ENCODE measurements at regions not wholly inside any gene's neighbourhood (a gene's known extent, or its start where the extent isn't known, plus 50 kb on each side); places are given as distances from the start of the nearest gene placed in this dataset.

DNA sequence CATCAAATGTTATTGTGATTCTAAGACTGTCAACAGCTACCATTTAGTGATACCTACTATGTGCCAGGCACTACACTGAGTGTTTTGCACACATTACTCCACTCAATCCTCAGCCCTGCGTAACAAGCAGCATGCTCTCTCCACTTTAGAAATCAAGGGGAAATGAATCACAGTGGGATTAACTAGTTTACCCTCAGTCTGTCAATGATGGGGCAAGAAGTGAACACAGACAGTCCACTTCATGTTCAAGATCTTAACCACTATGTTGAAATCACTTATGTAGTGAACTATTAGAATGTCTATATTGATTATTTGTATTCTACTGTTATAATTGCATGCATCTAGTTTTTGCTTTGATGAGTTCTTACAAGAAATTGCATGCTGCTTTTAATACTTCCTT lies 165.3 kb downstream of the LTN1 start:
- H3K4me3 Mint-ChIP-seq (ENCODE audit: unreplicated experiment): no peak overlapping the region
- peaks cover 6% of the 10 kb centered on the region for H3K27me3 Mint-ChIP-seq (ENCODE audit: unreplicated experiment)
- TF ChIP-seq, protein P1, sequence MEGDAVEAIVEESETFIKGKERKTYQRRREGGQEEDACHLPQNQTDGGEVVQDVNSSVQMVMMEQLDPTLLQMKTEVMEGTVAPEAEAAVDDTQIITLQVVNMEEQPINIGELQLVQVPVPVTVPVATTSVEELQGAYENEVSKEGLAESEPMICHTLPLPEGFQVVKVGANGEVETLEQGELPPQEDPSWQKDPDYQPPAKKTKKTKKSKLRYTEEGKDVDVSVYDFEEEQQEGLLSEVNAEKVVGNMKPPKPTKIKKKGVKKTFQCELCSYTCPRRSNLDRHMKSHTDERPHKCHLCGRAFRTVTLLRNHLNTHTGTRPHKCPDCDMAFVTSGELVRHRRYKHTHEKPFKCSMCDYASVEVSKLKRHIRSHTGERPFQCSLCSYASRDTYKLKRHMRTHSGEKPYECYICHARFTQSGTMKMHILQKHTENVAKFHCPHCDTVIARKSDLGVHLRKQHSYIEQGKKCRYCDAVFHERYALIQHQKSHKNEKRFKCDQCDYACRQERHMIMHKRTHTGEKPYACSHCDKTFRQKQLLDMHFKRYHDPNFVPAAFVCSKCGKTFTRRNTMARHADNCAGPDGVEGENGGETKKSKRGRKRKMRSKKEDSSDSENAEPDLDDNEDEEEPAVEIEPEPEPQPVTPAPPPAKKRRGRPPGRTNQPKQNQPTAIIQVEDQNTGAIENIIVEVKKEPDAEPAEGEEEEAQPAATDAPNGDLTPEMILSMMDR (IDR thresholded peaks at IDR 0.05; ENCODE audit: partially characterized antibody, unreplicated experiment): no peak
- H3K36me3 Mint-ChIP-seq (ENCODE audit: unreplicated experiment): no peaks in the 10 kb centered on the region
- H3K27ac Mint-ChIP-seq (ENCODE audit: unreplicated experiment): no peak overlapping the region
- DNase-seq: no peak
- H3K4me1 Mint-ChIP-seq (ENCODE audit: low read depth, unreplicated experiment): no peaks in the 10 kb centered on the region
- no peaks in the 10 kb centered on the region for H3K9me3 Mint-ChIP-seq (ENCODE audit: unreplicated experiment)

DNA sequence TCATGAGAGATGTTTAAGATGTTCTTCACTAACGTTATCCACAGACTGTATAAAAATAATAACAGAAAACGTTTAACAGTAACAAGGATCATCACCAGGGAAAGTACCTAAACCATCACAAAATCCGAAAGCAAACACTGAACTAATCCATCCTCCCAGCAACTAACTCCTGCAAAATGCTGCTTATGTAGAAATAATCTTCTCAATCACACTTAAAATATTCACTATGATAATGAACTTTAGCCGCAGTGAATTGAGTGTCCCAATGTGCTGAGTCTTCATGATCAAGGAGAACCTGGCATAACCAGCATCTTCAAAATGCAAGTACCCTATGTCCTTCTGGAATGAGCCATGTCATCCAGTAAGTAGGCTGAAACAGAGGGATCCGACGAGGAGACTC lies 166.1 kb downstream of the LTN1 start:
- Mint-ChIP-seq H3K36me3 (ENCODE audit: unreplicated experiment) (no peaks in the 10 kb centered on the region), H3K27ac (ENCODE audit: unreplicated experiment) (no peak overlapping the region)

DNA sequence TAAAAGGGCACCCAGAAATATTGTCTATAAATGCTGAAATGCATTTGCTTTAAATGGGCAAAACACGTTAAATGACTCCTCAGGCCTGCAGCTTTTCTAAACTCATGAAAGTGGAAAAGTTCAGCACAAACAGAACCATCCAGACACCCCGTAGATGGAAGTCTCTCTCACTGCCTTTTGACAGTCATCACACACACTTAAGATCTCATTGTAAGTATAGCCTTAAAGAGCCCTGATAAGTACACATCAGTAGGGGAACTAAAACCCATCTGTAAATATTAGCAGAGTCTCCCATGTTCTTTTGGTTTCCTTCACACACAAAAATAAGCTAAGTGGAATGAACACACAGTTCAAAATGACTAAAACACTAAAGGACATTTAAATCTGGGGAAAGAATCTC lies 166.7 kb downstream of the LTN1 start:
- peaks cover 6% of the 10 kb centered on the region for H3K27me3 Mint-ChIP-seq (ENCODE audit: unreplicated experiment)
- H3K4me3 Mint-ChIP-seq (ENCODE audit: unreplicated experiment): no peak overlapping the region
- no peaks in the 10 kb centered on the region for H3K9me3 Mint-ChIP-seq (ENCODE audit: unreplicated experiment)
- DNase-seq: no peak
- H3K27ac Mint-ChIP-seq (ENCODE audit: unreplicated experiment): no peak overlapping the region
- H3K4me1 Mint-ChIP-seq (ENCODE audit: low read depth, unreplicated experiment): no peaks in the 10 kb centered on the region
- TF ChIP-seq, protein P1 (IDR thresholded peaks at IDR 0.05; ENCODE audit: partially characterized antibody, unreplicated experiment): no peak
- H3K36me3 Mint-ChIP-seq (ENCODE audit: unreplicated experiment): no peaks in the 10 kb centered on the region

More for the DNA sequence above, 166.1 kb downstream of the LTN1 start:
- Mint-ChIP-seq H3K4me1 (ENCODE audit: low read depth, unreplicated experiment) (no peaks in the 10 kb centered on the region), H3K27me3 (ENCODE audit: unreplicated experiment) (peaks cover 6% of the 10 kb centered on the region), H3K9me3 (ENCODE audit: unreplicated experiment) (no peaks in the 10 kb centered on the region), H3K4me3 (ENCODE audit: unreplicated experiment) (no peak overlapping the region)
- no peak for DNase-seq
- TF ChIP-seq, protein P1 (IDR thresholded peaks at IDR 0.05; ENCODE audit: partially characterized antibody, unreplicated experiment): no peak

DNA sequence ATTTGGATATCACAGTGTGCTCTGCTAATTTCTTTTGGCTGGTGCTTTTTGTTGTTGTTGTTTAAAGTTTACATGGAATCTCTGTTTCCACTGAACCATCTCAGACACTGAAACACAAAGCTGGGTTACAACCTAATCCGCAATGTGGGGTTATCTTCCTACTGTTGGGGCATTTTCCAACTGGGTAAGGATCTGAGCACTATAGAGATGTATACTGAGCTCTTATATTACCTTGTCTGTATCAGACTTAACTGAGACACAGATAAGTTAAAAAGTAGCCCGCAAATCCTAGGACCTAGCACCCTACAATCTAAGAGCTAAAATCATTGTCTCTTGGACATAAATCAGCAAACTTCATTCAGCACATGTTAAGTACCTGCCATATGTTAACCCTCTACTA lies 169.2 kb downstream of the LTN1 start:
- Mint-ChIP-seq H3K27ac (ENCODE audit: unreplicated experiment) (no peak overlapping the region), H3K9me3 (ENCODE audit: unreplicated experiment) (no peaks in the 10 kb centered on the region), H3K4me1 (ENCODE audit: low read depth, unreplicated experiment) (no peaks in the 10 kb centered on the region), H3K4me3 (ENCODE audit: unreplicated experiment) (no peak overlapping the region), H3K27me3 (ENCODE audit: unreplicated experiment) (peaks cover 6% of the 10 kb centered on the region), H3K36me3 (ENCODE audit: unreplicated experiment) (no peaks in the 10 kb centered on the region)
- no peak for DNase-seq
- TF ChIP-seq, protein P1 (IDR thresholded peaks at IDR 0.05; ENCODE audit: partially characterized antibody, unreplicated experiment): no peak

DNA sequence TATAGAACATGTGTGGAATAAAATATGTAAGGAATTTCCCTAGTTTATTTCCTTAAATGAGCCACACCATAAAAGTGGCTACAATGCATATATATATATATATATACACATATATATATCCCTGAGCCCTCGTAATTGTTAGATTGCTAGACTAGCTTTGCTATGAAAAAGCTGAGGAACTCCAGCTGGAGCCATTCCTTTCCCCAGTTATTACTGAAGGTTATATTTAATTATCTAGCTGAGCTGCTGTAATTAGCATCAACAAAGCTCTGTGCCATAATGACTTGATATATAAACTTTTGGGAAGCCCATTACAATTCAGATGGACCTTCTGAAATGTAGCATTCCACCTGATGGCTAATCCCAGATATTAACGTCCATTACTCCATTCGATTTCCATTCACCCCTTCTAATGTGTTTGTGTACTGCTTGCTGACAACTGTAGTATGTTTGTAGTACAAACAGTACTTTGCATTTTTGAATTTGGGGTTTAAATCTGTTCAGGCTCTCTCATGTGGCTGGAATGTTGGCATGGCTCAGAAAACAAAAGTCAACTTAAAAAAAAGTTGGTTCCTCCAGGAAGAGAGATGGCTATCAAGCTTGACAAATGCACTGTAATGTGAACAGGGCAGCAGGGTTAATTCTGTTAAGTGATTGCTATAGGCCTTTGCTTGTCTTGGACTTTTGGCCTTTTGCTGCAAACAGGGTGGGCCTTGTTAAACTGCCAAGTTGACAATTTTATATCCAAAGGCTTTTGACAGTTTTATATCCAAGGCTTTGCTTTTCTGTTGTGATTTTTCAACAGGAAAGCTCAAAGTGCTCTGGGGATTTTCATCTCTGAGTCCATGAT lies 170.0 kb downstream of the LTN1 start:
- DNase-seq: no peak
- Mint-ChIP-seq H3K27ac (ENCODE audit: unreplicated experiment) (no peak overlapping the region), H3K4me1 (ENCODE audit: low read depth, unreplicated experiment) (no peaks in the 10 kb centered on the region), H3K9me3 (ENCODE audit: unreplicated experiment) (no peaks in the 10 kb centered on the region), H3K36me3 (ENCODE audit: unreplicated experiment) (no peaks in the 10 kb centered on the region), H3K4me3 (ENCODE audit: unreplicated experiment) (no peak overlapping the region), H3K27me3 (ENCODE audit: unreplicated experiment) (peaks cover 6% of the 10 kb centered on the region)
- TF ChIP-seq, protein P1 (IDR thresholded peaks at IDR 0.05; ENCODE audit: partially characterized antibody, unreplicated experiment): no peak
